HG03060 (cell line): ENCODE measurements at regions not wholly inside any gene's neighbourhood (a gene's known extent, or its start where the extent isn't known, plus 50 kb on each side); places are given as distances from the start of the nearest gene placed in this dataset.

ENCODE experiments used
- ATAC-seq: cut with Tn5 transposase; IDR thresholded peaks from one replicate; pipeline ENCODE4 v1.9.1; 2021; ENCODE audit warnings: low read depth, moderate number of reproducible peaks; ENCODE audit not compliant: unreplicated experiment

DNA sequence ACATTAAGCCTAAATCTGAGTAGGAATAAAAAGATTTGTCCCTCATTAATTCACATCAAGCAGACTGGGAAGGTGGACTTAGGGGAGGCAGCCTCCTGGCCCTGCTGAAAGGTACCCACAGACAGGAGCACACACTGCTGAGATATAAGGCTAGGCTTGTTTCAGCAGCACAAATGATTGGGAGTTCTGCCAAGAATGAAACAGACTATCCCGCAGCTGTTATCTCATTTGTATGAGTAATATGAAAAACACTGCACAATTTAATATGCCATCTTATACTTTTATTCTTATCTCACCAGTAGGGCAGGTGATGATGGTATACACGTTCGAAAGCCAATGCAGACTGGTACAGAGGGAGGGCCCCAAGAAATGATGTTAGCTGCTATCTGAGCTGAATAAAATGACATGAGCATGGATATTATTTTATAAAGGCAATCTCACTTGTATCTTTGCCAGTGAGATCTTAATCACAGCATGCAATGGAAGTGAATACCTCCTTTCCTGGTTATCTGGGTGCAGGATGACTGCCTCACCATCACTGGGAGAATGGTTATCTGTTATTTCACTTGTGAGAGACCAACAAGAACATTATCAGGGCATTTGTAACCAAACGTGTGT lies 258.7 kb upstream of the PPP2R3A start:
- ATAC-seq = no peak

- ATAC-seq = no peak
These were observed 246.1 kb upstream of the PPP2R3A start for GRCh38 chr3:135719449-135719848.

DNA sequence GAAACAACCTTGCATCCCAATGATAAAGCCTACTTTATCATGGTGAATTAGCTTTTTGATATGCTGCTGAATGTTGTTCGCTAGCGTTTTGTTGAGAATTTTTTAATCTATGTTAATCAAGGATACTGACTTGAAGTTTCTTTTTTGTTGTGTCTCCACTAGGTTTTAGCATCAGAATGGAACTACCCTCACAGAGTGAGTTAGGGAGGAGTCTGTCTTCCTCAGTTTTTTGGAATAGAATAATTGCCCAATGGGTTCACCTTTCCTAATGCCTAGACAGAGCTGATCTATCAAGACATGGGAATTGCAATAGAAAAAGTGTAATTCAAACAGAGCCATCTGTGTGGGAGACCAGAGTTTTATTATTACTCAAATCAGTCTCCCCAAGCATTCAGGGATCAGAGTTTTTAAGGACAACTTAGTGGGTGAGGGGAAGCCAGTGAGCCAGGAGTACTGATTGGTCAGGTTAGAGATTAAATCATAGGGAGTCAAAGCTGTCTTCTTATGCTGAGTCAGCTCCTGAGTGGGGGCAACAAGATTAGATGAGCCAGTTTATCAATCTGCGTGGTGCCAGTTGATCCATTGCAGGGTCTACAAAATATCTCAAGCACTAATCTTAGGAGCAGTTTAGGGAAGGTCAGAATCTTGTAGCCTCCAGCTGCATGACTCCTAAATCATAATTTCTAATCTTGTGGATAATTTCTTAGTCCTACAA lies 237.4 kb upstream of the PPP2R3A start:
- no peak for ATAC-seq

- no peak for ATAC-seq
These were observed 234.0 kb upstream of the PPP2R3A start for GRCh38 chr3:135731546-135731945.

- ATAC-seq = no peak
These were observed 228.8 kb upstream of the PPP2R3A start for GRCh38 chr3:135736740-135737139.

GRCh38 chr3:135739779-135740178 lies 225.7 kb upstream of the PPP2R3A start:
- no peak for ATAC-seq

DNA sequence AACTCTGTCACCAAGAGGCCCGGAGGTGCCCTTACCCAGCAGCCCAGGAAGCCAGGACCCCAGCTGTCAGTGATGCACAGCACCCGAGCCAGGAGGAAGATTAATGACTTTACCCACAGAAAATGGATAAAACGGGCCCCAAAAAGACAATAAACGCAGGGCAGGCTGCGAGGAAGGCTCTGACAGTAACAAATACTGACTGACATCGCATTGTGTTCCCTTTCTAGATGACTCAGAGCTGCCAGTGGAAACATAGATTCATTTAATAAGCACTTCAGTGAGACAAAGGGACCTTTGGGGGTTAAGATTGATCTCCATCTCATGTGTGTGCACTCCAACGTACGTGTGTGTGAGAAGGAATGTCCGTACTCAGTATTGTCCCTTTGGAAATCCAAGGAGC lies 225.3 kb upstream of the PPP2R3A start:
- ATAC-seq = no peak

DNA sequence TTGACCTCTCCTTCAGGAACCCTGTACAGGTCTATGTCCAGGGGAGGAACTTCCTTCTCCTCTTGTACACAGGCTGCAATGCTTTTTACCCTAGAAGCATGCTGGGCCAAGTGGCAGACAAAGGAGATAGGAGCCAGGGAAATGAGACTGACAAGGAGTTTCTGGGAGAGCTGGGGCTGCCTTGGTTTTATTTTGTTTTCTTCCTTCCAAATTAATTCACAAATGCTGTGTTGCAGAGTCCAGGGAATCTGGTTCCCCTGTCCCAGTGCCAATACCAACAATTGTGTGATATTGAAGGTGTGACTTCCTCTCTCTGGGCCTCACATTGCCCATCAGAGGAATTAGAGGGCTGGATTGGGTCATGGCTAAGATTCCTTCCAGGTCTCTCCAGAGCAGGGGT lies 224.8 kb upstream of the PPP2R3A start:
- no peak for ATAC-seq

- no peak for ATAC-seq
These were observed 213.5 kb upstream of the PPP2R3A start for GRCh38 chr3:135751991-135752390.

- ATAC-seq = no peak
These were observed 212.7 kb upstream of the PPP2R3A start for GRCh38 chr3:135752851-135753250.

DNA sequence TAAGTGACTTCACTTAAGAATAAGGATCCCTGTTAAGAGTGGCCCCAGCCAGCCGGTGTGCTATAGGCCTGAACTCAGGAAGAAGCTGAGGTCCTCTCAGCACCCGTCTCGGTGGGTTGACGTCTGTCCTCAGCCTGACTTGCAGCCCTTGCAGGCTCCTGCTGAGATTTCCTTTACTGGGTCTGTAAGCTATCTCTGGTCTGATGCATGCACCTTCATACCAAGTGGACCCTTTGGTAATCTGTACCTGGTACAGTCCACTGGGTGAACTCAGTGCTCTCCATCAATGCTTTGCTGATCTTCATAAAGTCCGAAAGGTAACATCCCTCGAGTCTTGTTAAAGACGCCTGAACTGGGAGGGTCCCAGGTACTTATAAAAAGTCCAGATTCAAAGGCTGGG lies 212.0 kb upstream of the PPP2R3A start:
- no peak for ATAC-seq

DNA sequence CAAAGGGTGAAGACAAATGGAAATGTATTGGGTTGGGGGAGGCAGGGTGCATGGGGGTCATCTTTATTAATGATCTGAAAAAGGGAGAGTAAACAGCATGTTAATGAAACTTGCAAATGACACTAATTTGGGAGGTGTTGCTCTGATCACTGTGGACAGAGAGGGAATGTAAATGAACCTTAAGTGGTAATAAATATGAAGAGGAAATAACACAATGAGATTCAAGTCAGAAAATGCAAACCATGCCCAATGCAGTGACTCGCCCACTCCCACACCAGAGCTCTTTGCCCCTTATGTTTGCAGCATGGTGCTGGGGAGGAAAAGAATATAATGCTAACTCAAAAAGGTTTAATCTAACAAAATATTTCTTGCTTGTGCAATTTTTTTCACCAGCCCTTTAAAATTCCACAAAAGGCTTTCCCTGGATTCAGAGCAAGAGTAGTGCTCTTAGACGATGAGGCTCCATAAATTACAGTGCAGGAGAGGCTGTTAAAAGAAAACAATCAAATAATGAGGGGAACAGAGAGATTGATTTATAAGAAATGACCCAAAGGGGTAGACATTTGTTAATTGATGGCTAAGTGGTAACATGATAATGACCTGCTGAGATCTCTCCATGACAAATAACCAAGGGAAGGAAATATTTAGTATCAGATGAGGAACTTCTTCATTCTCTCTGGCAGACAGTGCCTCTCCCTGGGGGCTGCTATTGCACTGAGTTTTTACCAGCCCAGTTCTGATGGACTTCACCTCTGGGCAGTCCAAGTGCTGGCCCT lies 210.0 kb upstream of the PPP2R3A start:
- ATAC-seq = no peak

DNA sequence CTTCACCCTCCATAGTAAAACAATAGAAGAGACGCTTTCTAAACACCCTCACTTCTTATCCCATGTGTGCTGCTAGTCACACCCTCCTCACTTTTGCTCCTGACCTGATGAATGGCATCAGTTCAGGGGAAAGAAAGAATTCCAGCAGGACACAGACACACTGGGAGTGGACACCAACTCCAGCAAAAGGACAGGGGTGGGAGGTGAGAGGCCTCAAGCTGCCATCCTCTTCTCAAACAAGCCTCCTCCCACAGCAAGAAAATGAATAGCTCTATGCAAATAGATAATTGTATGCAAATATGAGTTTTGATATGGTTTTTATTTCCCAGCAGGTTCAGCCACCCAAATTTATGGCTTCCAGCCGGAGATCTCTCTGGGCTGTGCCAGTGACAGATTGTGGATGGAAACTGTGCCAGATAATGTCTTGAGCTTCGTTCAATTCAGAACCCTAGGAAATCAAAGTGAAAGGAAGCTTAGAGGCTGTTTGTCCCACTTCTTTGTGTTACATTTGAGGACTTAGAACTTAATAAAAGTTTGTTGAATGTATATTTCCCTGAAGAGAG lies 209.3 kb upstream of the PPP2R3A start:
- no peak for ATAC-seq

GRCh38 chr3:135757421-135757820 lies 208.1 kb upstream of the PPP2R3A start:
- no peak for ATAC-seq

- no peak for ATAC-seq
These were observed 206.6 kb upstream of the PPP2R3A start for GRCh38 chr3:135758961-135759360.

- no peak for ATAC-seq
These were observed 205.9 kb upstream of the PPP2R3A start for GRCh38 chr3:135759651-135760050.

DNA sequence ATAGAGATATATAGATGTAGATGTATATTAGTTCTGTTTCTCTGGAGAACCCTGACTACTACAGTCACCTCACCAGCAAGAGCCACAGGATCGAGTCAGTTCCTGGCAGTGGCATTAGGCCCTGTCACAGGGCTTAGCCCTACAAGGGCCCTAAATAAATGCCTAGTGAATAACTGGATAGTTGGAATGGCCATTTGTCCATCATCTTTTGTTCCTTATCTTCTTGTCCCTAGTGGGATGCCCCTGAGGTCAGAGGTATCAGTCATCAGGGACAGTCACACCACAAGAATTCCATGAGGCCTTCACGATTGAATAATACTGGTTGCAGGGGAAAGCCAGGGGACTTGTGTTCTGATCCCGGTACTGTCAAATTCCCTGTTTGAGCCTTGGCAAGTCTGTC lies 204.9 kb upstream of the PPP2R3A start:
- no peak for ATAC-seq

DNA sequence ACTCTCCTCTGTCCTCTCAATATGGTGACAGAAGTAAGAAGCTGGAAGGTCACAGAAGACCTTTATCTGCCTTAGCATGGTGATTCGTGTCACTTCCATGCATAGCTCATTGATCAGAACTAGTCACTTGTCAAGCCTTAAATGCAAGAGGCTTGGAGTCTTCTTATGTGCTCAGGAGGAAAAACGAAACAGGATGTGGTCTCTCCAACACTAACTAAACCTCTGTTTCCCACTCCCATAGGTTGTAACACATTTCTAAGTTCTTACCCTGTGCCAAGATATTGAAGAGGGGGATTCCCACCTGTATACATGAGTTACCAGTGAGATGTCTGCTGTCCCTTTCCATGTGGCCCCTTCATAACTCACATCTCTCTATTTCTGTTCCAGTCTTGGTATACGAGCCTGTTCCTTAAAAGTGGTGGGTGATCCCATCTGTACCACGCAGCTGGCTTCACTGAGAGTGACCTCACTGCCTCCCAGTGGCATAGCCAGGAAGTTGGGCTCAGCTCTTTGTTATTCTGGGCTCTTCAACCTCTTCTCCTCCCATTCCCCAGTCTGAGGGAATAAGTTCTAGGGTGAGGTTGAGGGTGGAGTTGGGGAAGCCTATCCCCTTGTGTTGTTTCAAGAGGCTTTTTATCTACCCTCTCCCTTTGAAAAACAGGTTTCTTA lies 203.2 kb upstream of the PPP2R3A start:
- no peak for ATAC-seq

- no peak for ATAC-seq
These were observed 199.4 kb upstream of the PPP2R3A start for GRCh38 chr3:135766115-135766514.

DNA sequence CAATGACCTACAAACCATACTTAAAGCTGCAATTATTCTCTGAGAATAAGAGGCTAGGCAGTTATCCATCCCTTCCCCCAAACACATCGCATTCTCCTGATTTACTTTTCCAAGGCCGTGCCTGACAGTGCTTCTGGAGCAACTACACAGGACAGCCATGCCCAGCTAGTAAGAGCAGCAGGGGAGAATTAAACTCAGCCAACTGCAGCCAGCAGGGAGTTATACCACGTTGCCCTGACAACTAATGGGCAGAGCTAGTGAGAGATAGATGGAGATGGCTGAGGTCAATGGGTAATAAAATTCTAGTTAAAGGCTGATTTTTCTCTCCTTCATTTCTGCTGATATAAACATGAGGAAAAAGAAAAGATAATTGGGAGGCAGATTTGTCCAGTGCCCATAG lies 193.8 kb upstream of the PPP2R3A start:
- ATAC-seq = no peak

GRCh38 chr3:135779024-135779423 lies 186.5 kb upstream of the PPP2R3A start:
- no peak for ATAC-seq
